GM12874 (cell line): ENCODE measurements at regions not wholly inside any gene's neighbourhood (a gene's known extent, or its start where the extent isn't known, plus 50 kb on each side); places are given as distances from the start of the nearest gene placed in this dataset.

Source experiments
- CTCF ChIP-seq: IDR thresholded peaks from 2 replicates; pipeline ENCODE4 v1.5.1; 2011; ENCODE audit warnings: low read depth, mild to moderate bottlenecking, control low read depth, low read length, moderate library complexity; ENCODE audit not compliant: insufficient read depth

GRCh38 chr4:111512081-111512783, 633.0 kb upstream of the FAM241A start:
- TF ChIP-seq CTCF, result no peak

- TF ChIP-seq CTCF, result no peak
Measured at GRCh38 chr4:111519683-111520082, 625.6 kb upstream of the FAM241A start.

- TF ChIP-seq CTCF, result no peak
Measured at GRCh38 chr4:111530446-111530845, 614.8 kb upstream of the FAM241A start.

- no peak for TF ChIP-seq CTCF
Measured at GRCh38 chr4:111535792-111536191, 609.5 kb upstream of the FAM241A start.

GRCh38 chr4:111537165-111537564, 608.1 kb upstream of the FAM241A start:
- no peak for TF ChIP-seq CTCF

GRCh38 chr4:111537871-111538270, 607.4 kb upstream of the FAM241A start:
- TF ChIP-seq CTCF, result no peak

- no peak for TF ChIP-seq CTCF
Measured at GRCh38 chr4:111540671-111541070, 604.6 kb upstream of the FAM241A start.

- TF ChIP-seq CTCF, result no peak
Measured at GRCh38 chr4:111542056-111542455, 603.2 kb upstream of the FAM241A start.
